HG03103 (cell line): ENCODE measurements at regions not wholly inside any gene's neighbourhood (a gene's known extent, or its start where the extent isn't known, plus 50 kb on each side); places are given as distances from the start of the nearest gene placed in this dataset.

ENCODE experiments used
- ATAC-seq: cut with Tn5 transposase; IDR thresholded peaks from one replicate; pipeline ENCODE4 v1.9.1; 2021; ENCODE audit warnings: low read depth; ENCODE audit not compliant: unreplicated experiment

DNA sequence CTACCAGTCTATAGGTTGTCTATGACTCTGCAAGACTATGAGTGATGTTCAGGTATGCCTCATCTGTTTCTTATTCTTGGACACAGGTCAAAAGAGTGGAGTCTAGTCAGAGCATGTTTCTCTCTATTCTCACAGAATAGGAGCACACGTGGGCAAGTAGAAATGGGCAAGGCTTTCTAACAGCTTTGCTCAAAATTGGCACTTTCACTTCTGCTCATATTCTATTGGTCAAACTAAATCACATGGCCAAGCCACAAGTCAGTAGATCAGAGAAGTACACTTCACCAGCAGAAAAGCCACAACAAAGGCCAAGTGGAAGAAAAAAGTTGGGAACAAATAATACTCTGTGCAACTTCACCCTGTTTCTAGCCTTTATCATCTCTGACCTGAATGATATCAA is 354.5 kb upstream of the SYNCRIP start:
- no peak for ATAC-seq

DNA sequence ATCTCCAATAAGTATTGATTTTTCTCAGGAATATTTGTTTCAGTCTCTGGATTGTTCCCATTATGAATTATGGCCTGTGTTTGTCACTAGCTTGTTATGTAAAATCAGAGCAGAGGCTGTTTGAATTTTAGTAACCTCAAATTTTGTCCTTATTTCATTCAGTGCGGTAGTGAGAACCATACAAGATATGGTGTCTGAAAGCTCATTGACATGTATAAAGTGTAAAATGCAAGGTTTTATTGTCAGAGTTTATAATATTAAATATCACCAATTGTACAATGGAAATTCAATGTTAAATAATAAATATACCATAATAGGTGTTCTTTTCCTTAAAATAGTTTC is 353.3 kb upstream of the SYNCRIP start:
- no peak for ATAC-seq

GRCh38 chr6:85995339-85996033 is 352.8 kb upstream of the SYNCRIP start:
- ATAC-seq = no peak

DNA sequence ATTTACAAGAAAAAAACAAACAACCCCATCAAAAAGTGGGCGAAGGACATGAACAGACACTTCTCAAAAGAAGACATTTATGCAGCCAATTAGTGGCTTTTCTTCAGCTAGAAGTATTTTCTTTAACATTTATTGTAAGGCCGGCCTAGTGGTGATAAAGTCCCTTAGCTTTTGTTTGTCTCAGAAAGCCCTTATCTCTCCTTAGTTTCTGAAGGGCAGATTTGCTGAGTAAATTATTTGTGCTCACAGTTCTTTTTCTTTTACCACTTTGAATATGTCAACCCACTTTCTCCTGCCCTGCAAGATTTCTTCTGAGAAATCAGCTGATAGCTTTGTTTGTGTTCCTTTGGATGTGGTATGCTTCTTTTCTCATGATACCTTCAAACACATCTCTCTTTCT is 344.0 kb upstream of the SYNCRIP start:
- ATAC-seq = no peak

DNA sequence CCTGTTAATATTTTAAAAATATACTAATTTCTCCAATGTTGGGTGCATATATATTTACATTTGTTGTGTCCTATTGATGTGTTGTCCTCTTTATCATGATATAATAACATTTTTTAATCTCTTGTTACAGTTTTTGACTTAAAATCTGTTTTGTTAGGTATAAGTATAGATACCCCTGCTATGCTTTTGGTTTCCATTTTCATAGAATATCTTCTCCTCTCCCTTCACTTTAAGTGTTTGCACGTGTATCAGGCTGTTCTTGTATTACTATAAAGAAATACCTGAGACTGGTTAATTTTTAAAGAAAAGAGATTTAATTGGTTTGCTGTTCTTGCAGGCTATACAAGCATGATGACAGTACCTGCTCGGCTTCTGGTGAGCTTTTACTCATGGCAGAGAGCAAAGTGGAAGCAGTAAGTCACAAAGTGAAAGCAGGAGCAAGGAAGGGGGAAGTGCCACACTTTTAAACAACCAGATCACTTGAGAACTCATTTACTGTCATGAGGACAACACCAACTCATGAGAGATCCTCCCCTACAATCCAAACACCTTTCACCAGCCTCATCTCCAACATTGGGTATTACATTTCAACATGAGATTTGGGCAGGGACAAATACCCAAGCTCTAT is 340.5 kb upstream of the SYNCRIP start:
- ATAC-seq = no peak

DNA sequence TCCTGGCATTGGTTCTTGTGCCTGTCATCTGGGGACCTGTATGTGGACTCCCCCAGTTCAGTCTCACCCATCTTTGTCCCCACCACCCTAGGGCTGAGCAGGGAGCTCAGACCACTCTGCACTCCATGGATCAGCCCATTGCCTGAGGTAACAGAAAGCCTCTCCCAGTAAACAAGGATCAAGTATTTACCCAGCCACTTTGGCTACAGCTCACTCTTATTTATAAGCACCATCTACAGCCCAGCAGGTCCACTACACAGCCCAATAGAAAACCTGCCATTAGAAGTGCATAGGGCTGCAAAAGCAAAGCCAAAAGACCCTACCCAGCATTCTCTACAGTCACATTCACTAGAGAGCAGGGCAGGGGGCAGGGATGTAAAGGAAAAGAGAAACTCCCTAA is 335.0 kb upstream of the SYNCRIP start:
- ATAC-seq = no peak

GRCh38 chr6:85975957-85976356 is 333.3 kb upstream of the SYNCRIP start:
- peak; percentile 76 for ATAC-seq

DNA sequence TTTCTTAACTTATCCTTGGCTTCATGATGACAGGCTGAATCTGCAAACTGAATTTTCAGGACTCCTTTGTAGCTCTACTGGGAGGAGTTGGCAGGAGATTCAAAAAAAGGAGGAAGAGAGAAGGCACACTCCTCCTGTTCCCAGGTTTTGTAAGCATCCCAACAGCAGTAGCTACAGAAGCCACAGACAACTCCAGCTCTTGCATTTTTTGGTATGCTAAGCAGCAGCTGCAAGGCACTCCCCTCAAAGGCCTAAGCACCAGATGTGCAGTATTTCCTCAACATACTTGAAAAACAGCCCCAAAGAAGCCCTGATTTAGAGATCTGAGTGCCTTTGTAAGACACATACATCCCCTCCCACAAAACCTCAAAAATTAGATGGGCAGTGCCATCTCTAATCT is 328.6 kb upstream of the SYNCRIP start:
- no peak for ATAC-seq

DNA sequence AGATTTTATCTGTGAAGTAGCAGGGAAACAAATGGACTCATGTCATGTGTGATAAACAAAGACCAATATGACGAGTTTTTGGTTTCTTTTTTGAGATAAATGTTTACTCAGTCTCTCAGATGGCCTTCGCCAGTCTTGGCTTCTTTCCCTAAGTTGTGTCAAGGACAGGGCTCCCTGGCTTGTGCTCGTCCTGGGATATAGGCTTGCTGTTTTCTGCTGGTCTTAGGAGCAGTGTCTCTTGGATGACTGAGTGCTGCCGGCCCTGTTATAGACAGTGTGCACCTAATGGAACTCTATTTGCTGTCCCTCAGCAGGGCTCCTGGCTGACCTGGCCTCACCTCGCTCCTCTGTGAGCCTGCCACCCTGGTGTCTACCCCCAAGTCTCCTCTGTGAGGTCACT is 324.1 kb upstream of the SYNCRIP start:
- ATAC-seq = no peak

- ATAC-seq = no peak
Measured at GRCh38 chr6:85961746-85962145, 319.1 kb upstream of the SYNCRIP start.

DNA sequence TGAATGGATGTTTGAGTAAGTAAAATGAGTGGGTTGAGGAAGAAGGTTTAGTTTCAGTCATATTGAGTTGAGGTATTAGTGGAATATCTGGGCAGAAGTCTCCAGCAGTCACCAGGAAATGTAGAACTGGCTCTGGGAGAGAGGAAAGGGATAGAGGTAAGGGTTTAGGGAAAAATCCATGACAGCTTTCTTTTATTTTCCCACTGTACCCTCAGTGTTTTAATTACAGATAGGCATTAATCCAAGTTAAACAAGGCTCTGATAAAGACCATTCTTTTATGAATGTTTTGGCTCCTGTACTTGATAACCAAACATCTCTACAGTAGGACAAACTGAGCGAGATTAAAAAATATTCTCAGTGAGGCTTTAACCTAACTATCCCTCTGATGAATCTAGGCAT is 318.4 kb upstream of the SYNCRIP start:
- no peak for ATAC-seq

DNA sequence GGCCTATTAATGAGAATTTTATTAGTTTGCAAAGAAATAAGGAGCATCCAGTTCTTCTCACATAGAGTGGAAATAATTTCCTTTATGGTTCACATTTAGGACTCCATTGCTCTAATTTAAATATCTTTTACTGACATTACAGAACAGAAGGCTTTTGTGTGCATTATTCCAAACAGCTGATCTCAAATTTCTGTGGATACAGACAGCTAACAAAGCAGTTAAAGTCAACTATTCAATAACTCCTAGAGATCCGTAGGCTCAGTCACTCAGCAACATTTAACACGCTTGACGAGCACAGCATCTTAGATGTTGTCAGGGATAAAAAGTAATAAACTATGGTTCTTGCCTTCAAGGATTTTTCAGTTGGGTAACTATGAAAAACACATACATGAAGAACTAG is 305.8 kb upstream of the SYNCRIP start:
- no peak for ATAC-seq

DNA sequence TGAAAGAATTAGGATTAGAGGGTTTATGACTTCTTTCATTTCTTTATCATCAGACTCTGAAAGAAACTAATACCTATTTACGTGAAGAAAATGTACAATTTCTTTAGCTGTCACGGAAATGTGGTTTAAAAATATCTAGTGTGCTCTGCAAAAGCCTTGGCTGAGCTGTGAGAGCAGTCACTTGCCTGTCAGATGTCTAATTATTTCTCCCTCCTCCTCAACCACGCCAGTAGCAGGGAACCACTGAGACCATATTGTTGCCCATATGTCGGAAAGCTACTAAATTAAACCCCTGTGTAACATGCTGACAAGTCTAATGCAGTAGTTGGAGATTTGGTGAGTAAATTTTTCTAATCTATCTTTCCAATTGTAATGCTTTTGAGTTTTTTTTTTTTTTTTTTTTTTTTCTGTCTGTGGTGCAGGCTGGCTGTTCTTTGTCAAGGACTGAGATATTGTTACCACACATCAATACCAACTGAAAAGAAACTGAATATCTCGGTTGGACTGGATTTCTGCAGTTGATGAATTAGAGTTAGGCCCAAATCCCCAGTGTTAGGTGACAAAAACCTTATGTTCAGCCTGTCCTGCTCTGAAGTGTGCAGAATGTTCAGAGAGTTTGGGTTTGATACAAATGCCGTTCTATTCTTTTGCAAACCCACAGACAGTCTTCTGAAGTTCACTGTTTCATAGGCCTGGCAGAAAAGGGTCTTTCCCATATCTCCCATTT is 302.9 kb upstream of the SYNCRIP start:
- no peak for ATAC-seq

DNA sequence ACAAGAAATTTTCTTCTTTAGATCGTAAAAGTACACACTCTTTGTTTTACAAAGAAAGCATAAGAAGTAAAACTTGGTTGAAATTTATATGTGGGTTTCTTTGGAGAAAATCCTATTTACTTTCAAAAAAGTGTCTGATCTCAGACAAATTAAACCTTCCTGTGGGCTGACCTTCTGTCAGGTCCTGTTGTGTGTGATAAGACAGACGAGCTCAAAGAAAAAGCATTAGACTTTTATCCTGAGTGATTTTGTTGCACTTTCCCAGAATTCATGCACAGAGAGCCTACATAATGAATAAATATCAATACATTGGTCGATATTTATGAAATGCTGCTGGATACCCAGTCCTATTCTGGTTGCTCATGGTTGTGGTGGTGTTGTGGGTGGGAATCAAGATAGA is 302.1 kb upstream of the SYNCRIP start:
- ATAC-seq = no peak

DNA sequence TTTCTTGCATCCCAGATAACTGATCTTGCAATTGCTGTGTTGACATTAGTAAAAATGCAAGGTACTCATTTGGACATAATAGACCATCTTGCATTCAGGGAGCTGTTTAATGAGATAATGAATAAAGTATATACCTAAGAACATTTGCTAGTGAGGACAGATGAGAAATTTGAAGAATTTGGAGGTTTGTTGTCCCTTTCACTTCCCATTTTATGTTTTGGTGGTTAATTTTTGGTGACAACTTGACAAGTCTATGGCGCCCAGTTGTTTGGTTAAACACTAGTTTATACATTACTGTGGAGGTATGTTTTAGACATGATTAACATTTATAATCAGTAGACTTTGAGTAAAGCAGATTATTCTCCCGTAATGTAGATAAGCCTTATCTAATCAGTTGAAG is 300.2 kb upstream of the SYNCRIP start:
- ATAC-seq = peak; percentile 51

- no peak for ATAC-seq
Measured at GRCh38 chr6:85936916-85937315, 294.2 kb upstream of the SYNCRIP start.

- peak; percentile 84 for ATAC-seq
Measured at GRCh38 chr6:85923013-85923430, 280.3 kb upstream of the SYNCRIP start.

DNA sequence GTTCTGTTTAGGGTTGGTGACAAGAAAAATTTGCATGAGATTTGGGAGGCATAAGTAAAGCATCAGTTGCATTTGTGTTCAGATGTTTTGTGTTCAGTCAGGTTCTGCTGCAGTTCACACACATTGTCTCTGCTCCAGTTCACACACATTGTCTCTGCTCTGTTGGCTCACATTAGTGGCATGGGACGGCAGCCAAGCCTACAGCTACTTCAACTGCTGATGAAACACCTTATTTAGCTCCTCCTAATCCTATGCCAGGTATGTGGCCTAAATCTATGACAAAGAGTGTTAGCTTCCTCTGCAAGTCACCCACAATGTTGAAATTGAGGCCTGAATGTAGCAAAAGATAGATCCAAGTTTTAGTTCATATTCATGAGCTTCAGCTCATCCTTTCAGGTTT is 278.1 kb upstream of the SYNCRIP start:
- ATAC-seq = no peak

DNA sequence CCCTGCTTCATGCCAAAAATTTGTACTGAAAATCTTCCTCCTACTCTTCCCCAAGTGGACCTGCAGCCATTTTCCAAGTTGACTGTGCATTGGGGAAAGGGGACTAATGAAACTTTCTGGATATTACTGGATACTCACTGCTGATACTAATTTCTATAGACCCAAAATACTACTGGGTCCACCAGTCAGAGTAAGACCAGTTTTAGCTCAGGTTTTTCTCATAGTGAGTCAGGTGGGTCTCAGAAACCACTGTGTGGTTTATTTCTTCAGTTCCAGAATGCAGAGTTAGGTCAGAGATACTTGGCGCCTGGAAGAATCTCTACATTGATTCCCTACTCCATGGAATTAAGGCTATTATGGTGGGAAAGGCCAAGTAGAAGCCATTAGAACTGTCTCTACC is 274.8 kb upstream of the SYNCRIP start:
- ATAC-seq = no peak

DNA sequence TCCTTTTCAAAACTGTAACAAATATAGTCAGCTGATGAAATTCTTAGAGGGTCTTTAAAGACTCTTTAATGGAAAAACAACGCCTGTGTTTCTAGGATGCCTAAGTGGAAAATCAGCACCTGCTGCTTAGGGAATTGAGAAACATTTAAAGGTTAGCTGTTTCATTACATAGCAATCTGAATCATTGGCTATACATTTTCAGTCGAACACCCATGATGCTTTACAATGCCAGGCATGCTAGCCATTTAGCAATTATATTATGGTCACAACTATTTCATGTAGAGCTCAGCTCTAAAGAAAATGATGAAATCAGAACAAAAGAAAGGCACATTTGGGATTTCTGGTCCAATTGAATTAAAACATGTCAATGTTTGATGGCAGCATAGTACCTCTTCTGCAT is 270.3 kb upstream of the SYNCRIP start:
- ATAC-seq = no peak

DNA sequence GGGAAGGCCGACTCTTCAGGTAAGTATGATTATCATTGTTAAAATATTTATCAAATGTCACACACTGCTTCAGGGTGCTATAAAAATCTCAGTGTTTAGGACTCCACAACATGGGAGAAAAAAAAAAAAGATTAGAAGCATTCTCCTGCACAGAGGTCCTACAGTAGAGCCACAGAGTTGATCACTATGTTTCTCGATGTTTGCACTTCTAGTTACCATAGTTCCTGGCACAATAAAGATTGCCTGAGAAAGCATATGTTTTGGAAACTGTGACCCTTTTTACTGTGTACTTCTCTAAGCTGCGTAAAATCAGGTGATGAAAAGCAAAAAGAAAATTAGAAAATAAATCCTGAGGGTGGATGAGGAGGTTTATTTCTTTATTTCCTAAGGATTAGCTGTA is 269.9 kb upstream of the SYNCRIP start:
- ATAC-seq = no peak

DNA sequence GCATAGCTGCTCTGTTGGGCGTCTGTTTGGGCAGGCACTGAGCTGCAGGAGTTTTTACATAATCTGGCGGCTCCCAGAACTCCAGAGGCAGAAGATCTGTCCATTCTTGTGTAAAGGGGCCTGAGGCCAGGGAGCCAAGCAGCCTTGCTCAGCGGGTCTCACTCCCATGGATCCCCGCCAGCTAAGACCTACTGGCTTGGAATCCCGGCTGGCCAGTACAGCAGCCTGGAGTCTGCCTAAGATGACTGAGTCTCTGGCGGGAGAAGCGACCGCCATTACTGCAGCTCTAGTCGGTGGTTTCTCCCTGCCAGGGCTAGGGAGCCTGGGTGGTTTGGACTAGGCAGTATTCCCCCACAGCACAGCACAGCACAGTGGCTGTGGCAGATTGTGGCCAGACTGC is 268.4 kb upstream of the SYNCRIP start:
- no peak for ATAC-seq
